B cell (primary cell): ENCODE measurements at regions not wholly inside any gene's neighbourhood (a gene's known extent, or its start where the extent isn't known, plus 50 kb on each side); places are given as distances from the start of the nearest gene placed in this dataset.

ENCODE experiments used
- EZH2 ChIP-seq: IDR thresholded peaks from 2 replicates; pipeline ENCODE4 v1.6.1; 2012; ENCODE audit warnings: borderline replicate concordance, low read depth, mild to moderate bottlenecking, moderate library complexity, low read length; ENCODE audit not compliant: insufficient read depth, poor library complexity, severe bottlenecking
- TF ChIP-seq, protein P1 (sequence below): fragments of 200-600 bp; IDR thresholded peaks from one replicate; pipeline ENCODE4 v1.8.0; 2022; ENCODE audit warnings: antibody characterized with exemption, mild to moderate bottlenecking

DNA sequence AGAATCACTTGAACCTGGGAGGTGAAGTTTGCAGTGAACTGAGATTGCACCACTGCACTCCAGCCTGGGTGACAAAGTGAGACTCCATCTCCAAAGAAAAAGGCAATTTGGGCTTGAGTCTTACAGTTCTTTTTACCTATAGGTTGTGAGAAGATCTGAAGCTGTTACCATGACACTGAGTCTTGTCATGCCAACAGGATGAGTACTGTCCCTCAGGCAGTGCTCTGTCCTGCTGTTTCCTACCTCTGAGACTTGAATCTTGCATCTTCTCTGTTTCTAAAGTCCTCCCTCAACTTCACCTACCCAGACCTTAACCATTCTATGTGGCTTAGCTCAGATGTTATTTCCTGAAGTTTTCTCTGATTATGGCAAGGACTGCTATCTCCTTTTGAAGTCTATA is 400.8 kb upstream of the PRICKLE1 start:
- TF ChIP-seq EZH2 = no peak
- TF ChIP-seq, protein P1, sequence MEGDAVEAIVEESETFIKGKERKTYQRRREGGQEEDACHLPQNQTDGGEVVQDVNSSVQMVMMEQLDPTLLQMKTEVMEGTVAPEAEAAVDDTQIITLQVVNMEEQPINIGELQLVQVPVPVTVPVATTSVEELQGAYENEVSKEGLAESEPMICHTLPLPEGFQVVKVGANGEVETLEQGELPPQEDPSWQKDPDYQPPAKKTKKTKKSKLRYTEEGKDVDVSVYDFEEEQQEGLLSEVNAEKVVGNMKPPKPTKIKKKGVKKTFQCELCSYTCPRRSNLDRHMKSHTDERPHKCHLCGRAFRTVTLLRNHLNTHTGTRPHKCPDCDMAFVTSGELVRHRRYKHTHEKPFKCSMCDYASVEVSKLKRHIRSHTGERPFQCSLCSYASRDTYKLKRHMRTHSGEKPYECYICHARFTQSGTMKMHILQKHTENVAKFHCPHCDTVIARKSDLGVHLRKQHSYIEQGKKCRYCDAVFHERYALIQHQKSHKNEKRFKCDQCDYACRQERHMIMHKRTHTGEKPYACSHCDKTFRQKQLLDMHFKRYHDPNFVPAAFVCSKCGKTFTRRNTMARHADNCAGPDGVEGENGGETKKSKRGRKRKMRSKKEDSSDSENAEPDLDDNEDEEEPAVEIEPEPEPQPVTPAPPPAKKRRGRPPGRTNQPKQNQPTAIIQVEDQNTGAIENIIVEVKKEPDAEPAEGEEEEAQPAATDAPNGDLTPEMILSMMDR = no peak
